Hematopoietic multipotent progenitor cell treated with erythropoietin and hydrocortisone succinate and interleukin-3 and kit ligand, for 8 days (in vitro differentiated cells): ENCODE measurements at regions not wholly inside any gene's neighbourhood (a gene's known extent, or its start where the extent isn't known, plus 50 kb on each side); places are given as distances from the start of the nearest gene placed in this dataset.

Source experiments
- DNase-seq: peaks from one replicate; pipeline ENCODE4 v3.0.0-alpha.2; 2015

GRCh38 chr20:24332956-24333355 lies 136.5 kb upstream of the SYNDIG1 start:
- DNase-seq, result no peak

DNA sequence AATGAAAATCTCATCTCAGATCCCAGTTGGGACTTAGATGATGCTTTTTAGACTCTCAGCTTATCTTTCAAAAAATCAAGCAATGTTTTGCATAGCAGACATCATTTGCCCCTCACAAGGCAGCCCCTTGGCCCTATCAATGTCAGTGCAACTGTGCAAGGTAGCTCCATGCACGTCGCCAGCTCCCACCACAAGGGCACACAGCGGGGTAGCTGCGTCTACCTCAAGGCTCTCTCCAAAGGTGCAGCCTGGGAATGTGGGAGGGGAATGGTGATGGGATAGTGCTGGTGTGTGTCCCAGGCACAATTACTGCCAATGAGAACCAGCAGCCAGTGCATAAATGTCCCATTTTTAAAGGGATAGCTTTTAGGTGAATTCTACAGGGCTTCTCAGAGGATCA lies 137.5 kb upstream of the SYNDIG1 start:
- no peak for DNase-seq

- DNase-seq, result no peak
Measured at GRCh38 chr20:24328901-24329300, 140.5 kb upstream of the SYNDIG1 start.

GRCh38 chr20:24321973-24322372 lies 147.5 kb upstream of the SYNDIG1 start:
- no peak for DNase-seq

DNA sequence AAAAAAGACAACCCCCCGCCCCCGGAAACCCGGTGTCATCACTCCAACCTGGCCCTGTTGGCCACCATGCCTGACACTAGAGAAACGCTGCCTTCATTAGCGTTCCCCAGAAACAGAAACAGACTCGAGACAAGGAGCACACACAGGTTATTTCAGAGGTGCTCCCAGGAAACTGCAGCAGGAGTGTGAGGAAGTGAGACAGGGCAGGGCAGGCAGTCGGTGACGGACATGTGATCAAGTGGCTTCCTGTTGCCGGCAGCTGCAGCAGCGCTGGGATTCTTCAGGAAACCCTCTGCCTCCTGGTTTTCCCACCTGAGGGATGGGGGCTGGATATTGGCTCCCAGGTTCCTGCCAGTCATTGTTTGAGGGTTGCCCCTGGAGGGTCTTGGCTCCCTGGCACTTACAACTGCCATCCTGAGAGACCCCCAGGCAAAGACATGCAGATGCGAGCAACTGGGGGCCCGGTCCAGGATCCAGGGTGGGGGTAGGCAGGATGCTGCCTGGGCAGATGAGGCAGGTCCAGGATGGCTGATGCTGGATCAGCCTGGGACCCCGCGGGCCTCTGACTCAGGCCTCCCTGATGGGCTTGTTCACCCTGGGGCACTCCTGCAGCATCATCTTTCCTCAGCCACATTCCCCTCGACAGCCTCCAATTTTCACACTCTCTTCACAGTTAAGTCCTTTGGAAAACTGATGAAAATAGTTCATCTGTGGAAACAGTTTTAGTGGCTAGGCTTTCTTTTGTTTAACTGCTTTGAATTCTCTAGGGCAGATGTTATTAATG lies 150.7 kb upstream of the SYNDIG1 start:
- no peak for DNase-seq

DNA sequence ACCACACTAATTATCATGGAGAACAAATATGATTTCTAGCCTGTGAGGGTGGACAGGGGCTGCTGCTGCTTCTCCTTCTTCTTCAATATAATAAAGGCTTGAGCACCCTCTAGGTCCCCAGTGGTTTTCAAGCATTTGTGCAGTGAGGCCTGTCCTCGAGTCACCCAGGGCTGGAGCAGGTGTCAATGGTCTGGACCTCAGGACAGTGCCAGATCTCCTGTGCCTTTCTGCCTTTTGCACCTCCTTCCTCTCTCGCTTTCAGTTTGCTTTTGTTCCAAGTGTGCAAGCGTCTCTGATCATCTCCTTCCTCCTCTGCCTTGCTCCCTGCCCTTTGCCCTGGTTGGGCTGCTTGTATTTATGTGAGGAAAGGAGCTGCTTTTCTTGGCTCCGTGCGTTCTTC lies 152.2 kb upstream of the SYNDIG1 start:
- no peak for DNase-seq

DNA sequence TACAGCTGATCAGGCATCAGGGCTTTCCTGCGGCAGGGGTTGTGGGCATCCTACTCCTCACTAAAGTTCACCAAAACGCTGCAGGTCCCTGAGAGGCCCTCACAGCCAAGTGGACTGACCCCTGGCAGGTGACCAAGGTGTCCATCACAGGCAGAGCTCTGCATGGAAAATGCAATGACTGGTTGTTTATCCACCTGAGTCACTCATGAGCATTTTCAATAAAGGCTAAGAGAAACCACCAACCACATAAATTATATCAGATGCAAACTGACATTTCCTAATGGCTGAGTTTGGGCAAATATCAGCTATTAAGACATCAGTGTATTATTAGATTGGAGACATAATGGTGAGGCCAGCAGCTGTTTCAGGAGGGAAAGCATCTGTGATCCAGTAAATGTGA lies 152.7 kb upstream of the SYNDIG1 start:
- no peak for DNase-seq

- no peak for DNase-seq
Measured at GRCh38 chr20:24314053-24314452, 155.4 kb upstream of the SYNDIG1 start.

DNA sequence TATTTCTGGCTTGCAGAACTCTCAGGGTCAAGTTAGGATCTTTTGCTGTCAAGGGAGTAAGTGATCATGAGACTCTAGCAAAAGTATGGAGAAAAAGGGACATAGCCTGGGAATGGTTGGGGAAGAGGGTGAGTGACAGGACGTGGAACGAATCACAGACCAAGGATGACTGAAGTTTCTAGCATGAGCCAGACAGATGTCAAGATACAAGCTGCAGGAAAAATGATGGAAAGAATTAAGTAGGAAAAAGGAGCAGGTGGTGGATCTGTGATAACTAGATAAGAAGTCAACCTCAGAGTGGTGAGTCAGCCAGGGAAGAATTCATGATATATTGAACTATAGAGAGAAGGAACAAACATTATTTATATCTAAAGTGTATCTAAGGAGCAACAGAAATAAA lies 159.8 kb upstream of the SYNDIG1 start:
- no peak for DNase-seq

- no peak for DNase-seq
Measured at GRCh38 chr20:24305371-24305770, 164.1 kb upstream of the SYNDIG1 start.

DNA sequence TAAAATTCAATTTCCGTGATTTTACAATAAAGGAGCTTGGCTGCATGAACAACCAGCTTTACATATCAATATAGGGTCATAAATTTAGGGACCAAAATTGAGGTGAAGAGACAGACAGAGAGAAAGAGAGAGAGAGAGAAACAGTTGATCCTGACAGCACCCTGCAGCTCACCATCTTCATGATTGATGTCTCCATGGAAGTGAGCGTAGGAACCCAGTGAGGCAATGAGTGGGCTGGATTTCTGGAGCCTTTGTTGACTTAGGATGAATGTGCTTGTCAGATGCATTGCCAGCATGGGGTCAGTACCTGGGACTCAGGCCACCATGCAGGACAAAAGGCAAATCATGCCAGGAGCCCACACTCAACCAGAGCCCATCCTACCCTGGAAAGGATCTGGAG lies 165.1 kb upstream of the SYNDIG1 start:
- no peak for DNase-seq

GRCh38 chr20:24303393-24304170 lies 165.8 kb upstream of the SYNDIG1 start:
- no peak for DNase-seq

GRCh38 chr20:24297993-24298392 lies 171.4 kb upstream of the SYNDIG1 start:
- no peak for DNase-seq

DNA sequence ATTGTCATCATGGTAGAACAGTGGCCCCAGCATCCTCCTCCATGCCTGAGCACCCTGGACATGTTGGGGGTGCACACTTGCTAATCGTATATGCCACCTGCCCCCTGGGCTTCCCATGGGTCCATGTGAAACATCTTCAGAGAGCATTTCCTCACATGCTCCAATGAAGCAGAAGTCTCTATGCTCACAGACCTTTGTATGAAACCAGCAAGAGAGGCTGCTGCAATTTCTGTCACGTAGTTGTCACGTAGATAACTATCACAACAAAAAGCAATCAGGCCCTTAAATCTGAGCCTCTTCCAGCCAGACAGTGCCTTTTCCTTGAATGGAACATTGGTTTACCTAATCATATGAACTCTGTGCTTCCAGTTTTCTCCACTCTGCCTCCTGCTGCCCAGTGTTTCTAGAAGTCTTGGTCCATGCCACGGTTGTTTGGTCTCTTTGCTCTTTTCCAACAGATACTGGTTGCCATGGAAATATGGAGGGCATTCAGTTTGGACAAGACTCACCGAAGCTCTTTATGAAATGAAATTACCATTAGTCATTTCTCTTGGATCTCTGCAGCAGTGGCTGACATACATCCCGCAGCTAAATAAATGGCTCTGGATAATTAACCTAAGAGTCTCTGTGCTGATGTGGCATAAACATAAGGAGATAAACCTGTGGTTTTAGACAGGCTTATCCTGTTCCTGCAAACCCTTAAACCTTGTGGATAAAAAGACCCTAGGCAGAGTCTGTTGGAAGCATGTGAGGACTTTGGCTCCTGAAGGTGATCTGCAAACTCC lies 172.8 kb upstream of the SYNDIG1 start:
- no peak for DNase-seq

GRCh38 chr20:24291014-24291413 lies 178.4 kb upstream of the SYNDIG1 start:
- no peak for DNase-seq

DNA sequence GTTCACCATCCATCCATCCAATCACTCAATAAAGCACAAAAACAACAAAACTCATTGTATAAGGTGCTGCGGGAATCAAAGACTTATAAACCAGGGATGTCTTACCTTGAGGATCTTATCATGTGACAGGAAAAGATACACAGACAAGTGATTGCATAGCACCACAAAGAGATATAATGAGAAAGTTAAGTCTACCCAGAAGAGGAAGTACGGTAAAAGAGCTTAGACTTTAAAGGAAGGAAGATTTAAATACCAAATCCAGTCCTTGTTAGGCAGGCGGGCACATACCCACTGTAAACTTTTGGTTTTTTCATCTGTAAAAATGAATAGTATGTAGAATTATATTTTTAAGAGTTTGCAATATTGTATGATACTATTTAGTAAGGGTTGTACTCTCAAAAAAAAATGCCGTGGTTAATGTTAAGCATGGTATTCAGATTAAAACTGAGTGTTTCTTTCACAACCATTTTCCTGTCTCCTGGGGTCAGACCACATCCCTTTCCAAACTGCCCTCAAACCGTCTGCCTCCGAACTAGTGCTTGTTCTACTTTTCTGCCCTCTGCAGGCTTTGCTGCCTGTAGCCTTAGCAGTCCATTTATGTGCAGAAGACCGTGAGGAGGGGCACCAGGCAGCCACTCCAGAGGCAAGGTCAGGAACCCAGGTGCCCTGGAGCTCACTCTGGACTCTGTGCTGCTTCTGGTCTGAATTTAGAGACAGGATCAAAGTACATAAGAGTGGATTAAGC lies 179.5 kb upstream of the SYNDIG1 start:
- peak; percentile 2 for DNase-seq

GRCh38 chr20:24283186-24283585 lies 186.2 kb upstream of the SYNDIG1 start:
- DNase-seq, result no peak

- DNase-seq, result no peak
Measured at GRCh38 chr20:24277196-24277595, 192.2 kb upstream of the SYNDIG1 start.

DNA sequence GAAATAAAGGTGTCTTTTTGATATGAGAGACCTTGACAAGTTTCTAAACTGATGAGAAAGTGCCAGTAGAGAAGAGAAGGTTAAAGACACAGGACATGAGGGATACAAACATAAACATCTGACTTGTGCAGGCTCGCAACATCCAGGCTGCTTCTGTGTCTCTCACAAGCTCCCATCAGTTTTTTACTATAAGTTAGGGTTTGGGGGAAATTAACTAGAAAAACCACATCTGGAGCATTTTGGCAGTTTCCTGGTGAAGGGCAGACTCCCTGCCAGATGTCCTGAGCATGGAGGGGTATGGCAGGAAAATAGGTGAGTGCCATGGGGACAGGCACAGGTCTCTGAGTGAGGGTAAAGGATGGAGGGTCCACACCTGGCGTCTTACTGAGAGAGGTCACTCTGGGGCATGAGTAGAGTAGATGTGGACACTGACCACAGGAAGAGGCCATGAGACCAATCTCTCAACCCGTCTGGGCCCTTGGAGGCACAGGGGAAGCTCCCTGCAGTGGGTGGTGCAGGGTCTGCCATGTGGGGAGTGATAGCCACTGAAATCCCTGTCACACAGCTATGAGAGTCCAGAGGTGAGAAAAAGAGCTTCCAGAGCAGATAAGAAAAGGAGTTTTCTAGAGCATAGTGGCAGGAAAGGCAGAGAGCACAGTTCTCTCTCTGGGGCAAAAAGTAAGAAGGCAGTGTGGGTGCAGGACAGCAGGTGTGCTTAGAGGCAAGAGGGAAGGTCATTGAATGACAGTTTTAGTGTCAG lies 193.3 kb upstream of the SYNDIG1 start:
- no peak for DNase-seq

- no peak for DNase-seq
Measured at GRCh38 chr20:24273251-24273650, 196.2 kb upstream of the SYNDIG1 start.

DNA sequence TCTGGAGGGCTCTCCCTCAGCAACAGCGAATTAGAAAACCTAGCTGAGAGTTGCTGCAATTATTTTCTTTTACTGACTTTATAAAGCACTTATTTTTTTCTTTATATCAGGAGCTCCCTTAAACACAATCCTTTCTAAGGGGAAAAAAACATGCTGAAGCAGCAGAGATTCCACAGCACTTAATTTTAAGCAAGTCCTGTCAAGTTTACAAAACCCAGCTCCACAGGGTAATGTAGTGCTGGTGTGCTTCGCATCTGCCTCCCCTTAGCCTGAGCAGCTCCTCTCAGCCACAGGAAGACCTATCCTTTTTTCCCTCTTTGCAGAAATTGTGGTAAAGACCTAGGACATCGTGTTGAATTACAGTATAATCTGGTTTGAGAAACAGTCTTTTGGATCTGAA lies 208.1 kb upstream of the SYNDIG1 start:
- DNase-seq, result no peak

DNA sequence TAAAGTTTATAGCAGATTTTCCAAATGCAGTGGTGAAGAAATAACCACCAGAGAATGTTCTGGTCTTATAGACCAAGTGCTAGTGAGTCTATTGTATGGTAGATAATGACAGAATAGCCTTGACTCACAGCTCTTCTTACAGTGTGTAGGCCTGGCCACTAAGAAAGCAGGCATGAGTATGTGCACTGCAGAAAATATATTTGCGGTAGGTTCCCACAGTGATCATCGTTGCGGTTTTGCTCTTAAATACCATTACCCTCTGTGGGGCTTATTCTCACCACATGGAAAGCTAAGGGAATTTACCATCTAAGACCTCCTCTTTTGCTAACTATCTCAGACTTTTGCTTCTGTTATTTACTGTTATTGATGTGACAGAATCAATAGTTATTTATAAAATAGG lies 212.3 kb upstream of the SYNDIG1 start:
- no peak for DNase-seq
